ENCODE measurements at regions not wholly inside any gene's neighbourhood (a gene's known extent, or its start where the extent isn't known, plus 50 kb on each side); places are given as distances from the start of the nearest gene placed in this dataset.

- POLR2A ChIA-PET, result no interaction called here
- SMC1A ChIA-PET (ENCODE audit: uncharacterized antibody, unreplicated experiment), result interaction anchor here (0.7 kb wide), 1 partner anchor 12 kb away, joined by 3 read pairs; no protein-coding TSS in a partner anchor
- Histone ChIP-seq H3K9me3 (replicated peaks; ENCODE audit: control insufficient read depth, insufficient read depth, low read length) (no peaks in the 10 kb centered on the region), H3K4me3 (no peak overlapping the region), H3K4me1 (ENCODE audit: control insufficient read depth, insufficient read depth, low read length) (no peaks in the 10 kb centered on the region), H3K4me2 (ENCODE audit: control insufficient read depth, insufficient read depth) (no peak overlapping the region), H3K79me2 (ENCODE audit: control insufficient read depth, insufficient read depth, low read length) (no peaks in the 10 kb centered on the region), H3K9ac (ENCODE audit: control insufficient read depth, insufficient read depth, low read length) (no peak overlapping the region), H3K36me3 (ENCODE audit: control insufficient read depth in 2 of 2, insufficient read depth in 2 of 2, low read length in 1 of 2) (no peaks in the 10 kb centered on the region), H2AFZ (ENCODE audit: control insufficient read depth, low read depth, low read length) (no peak overlapping the region), H3K27ac (ENCODE audit: control insufficient read depth, insufficient read depth) (no peak overlapping the region), H3K27me3 (replicated peaks in 1 of 2; ENCODE audit: control insufficient read depth in 2 of 2, insufficient read depth in 2 of 2, low read length in 1 of 2) (0 out of 4 replicates have a peak, but pooled peaks cover 0 to 2% of the 10 kb centered on the region in 2 experiments), H4K20me1 (ENCODE audit: control insufficient read depth, insufficient read depth) (no peaks in the 10 kb centered on the region)
- no TSS peak for BruUV-seq (replicated peaks)
- no peak for DNase-seq (ENCODE audit: low read depth, low spot score)
- RAD21 ChIA-PET (ENCODE audit: unreplicated experiment), result no interaction called here
- FAIRE-seq, result no peak
- 55% methylated on average over 3 of the region's 3 CpGs for WGBS (ENCODE audit: insufficient coverage, insufficient replicate concordance, low lambda C conversion rate, missing lambda C conversion rate)
- intact Hi-C loops (cut with micrococcal nuclease; ENCODE audit: unreplicated experiment) (no loop called here), in situ Hi-C loops (cut with MboI) (no loop called here)
- ATAC-seq, result no peak
- CTCF ChIA-PET, result interaction anchor here (0.6 to 2.0 kb wide), 2 partner anchors 11 to 424 kb away, joined by 3 to 6 read pairs; no protein-coding TSS in a partner anchor
- TF ChIP-seq PKNOX1 (IDR thresholded peaks at IDR 0.05), result no peak
- no peak for TF ChIP-seq ZBTB11 (CRISPR knock-in tag; IDR thresholded peaks at IDR 0.05)
- TF ChIP-seq HDGF (IDR thresholded peaks at IDR 0.05), result no peak
- TF ChIP-seq LARP7 (IDR thresholded peaks at IDR 0.05), result no peak
- TF ChIP-seq SPI1 (IDR thresholded peaks at IDR 0.05; ENCODE audit: borderline replicate concordance, insufficient read depth, low read depth, low read length), result no peak
- TF ChIP-seq CREM (IDR thresholded peaks at IDR 0.05; ENCODE audit: low read depth), result no peak
- no peak for TF ChIP-seq ZNF217 (IDR thresholded peaks at IDR 0.05)
- no peak for TF ChIP-seq CEBPB (IDR thresholded peaks at IDR 0.05; ENCODE audit: borderline replicate concordance in 1 of 2, low read depth in 2 of 2, low read length in 2 of 2)
- TF ChIP-seq CBX5 (IDR thresholded peaks at IDR 0.05; ENCODE audit: low read depth), result no peak
- no peak for TF ChIP-seq SUZ12 (IDR thresholded peaks at IDR 0.05; ENCODE audit: unreplicated experiment)
- no peak for TF ChIP-seq TAF1 (IDR thresholded peaks at IDR 0.05; ENCODE audit: borderline replicate concordance, low read depth, low read length)
- TF ChIP-seq ZBED1 (IDR thresholded peaks at IDR 0.05; ENCODE audit: borderline replicate concordance), result no peak
- no peak for TF ChIP-seq SKIL (IDR thresholded peaks at IDR 0.05; ENCODE audit: low read depth, poor library complexity, severe bottlenecking)
- TF ChIP-seq POLR2AphosphoS2 (IDR thresholded peaks at IDR 0.05; ENCODE audit: low read depth, low read length), result no peak
- no peak for TF ChIP-seq ZNF622 (IDR thresholded peaks at IDR 0.05)
- no peak for TF ChIP-seq SRF (IDR thresholded peaks at IDR 0.05; ENCODE audit: low read depth in 2 of 2, low read length in 2 of 2)
- no peak for TF ChIP-seq KLF5 (IDR thresholded peaks at IDR 0.05; ENCODE audit: partially characterized antibody)
- TF ChIP-seq SMARCA5 (IDR thresholded peaks at IDR 0.05), result no peak
- no peak for TF ChIP-seq ATF2 (IDR thresholded peaks at IDR 0.05; ENCODE audit: low read length)
Observed at GRCh38 chr7:18117482-18117881, 89.8 kb upstream of the PRPS1L1 start.
